ENCODE measurements at regions not wholly inside any gene's neighbourhood (a gene's known extent, or its start where the extent isn't known, plus 50 kb on each side); places are given as distances from the start of the nearest gene placed in this dataset.

DNA sequence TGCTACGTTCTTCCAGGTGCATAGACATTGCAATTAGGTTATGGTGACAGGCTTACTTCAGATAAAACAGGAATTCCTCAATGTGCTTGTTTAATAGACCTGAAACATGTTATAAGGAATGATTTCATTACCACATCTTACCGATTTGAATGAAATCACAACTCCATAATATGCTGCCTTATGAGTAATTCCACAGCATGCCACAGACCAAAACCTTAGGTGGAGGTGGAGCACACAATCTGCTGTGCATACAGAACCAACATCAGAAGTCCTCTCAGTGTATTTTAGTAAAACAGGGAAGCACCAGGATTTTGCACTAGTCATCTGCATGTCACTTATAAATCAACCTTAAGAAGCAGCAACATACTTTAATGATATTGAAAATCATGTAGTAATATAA, 148.9 kb upstream of the TSHZ2 start:
- H2AFZ ChIP-seq (ENCODE audit: low read length) = no peak overlapping the region
- H3K9ac ChIP-seq (replicated peaks in 1 of 4; ENCODE audit: extremely low read depth in 1 of 4, low read depth in 3 of 4, low read length in 3 of 4) = no peak overlapping the region
- no peak overlapping the region for H3K4me2 ChIP-seq (ENCODE audit: insufficient read depth in 1 of 2, low read depth in 2 of 2, low read length in 2 of 2)
- no peak overlapping the region for H3K4ac ChIP-seq (replicated peaks; ENCODE audit: insufficient read length, low read depth, low read length)
- POLR2A ChIA-PET (ENCODE audit: partially characterized antibody) = no interaction called here
- 92% methylated on average over 2 of the region's 2 CpGs; no CpG with 5 or more reads in 1 of the 2 experiments for WGBS, 2 experiments (ENCODE audit: extremely low coverage in 1 of 2, insufficient coverage in 1 of 2, insufficient read length in 1 of 2, insufficient replicate concordance in 2 of 2, low coverage in 1 of 2, low lambda C conversion rate in 2 of 2, missing lambda C conversion rate in 1 of 2)
- H3K79me1 ChIP-seq (ENCODE audit: low read depth, low read length) = no peaks in the 10 kb centered on the region
- no peak overlapping the region for H3K18ac ChIP-seq (ENCODE audit: extremely low read depth, low read length)
- no peaks in the 10 kb centered on the region for H3K36me3 ChIP-seq (ENCODE audit: control insufficient read depth in 2 of 4, insufficient read depth in 4 of 4, low read length in 3 of 4)
- H2AK5ac ChIP-seq (ENCODE audit: low read depth, low read length) = no peak overlapping the region
- no peaks in the 10 kb centered on the region for H3K79me2 ChIP-seq (ENCODE audit: control insufficient read depth in 1 of 2, insufficient read depth in 2 of 2, low read length in 2 of 2)
- H2BK20ac ChIP-seq (ENCODE audit: low read length) = no peak overlapping the region
- TF ChIP-seq SIN3A (conservative IDR thresholded peaks at IDR 0.05 in 1 of 2, IDR thresholded peaks at IDR 0.05 in 1 of 2; ENCODE audit: low read depth in 1 of 2, low read length in 2 of 2) = no peak
- no peak for TF ChIP-seq TCF12 (IDR thresholded peaks at IDR 0.05; ENCODE audit: low read depth, low read length)
- no peak for TF ChIP-seq TEAD4 (IDR thresholded peaks at IDR 0.05; ENCODE audit: low read depth, low read length)
- TF ChIP-seq CBX8 (IDR thresholded peaks at IDR 0.05; ENCODE audit: borderline replicate concordance, low read depth, low read length) = no peak
- TF ChIP-seq, protein P1, sequence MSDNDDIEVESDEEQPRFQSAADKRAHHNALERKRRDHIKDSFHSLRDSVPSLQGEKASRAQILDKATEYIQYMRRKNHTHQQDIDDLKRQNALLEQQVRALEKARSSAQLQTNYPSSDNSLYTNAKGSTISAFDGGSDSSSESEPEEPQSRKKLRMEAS (IDR thresholded peaks at IDR 0.05) = no peak
- TF ChIP-seq NANOG (IDR thresholded peaks at IDR 0.05; ENCODE audit: insufficient read depth, low read depth, low read length, poor library complexity, severe bottlenecking) = no peak
- no peak for TF ChIP-seq TAF1 (IDR thresholded peaks at IDR 0.05; ENCODE audit: low read depth, low read length)
- TF ChIP-seq CEBPB (IDR thresholded peaks at IDR 0.05; ENCODE audit: low read depth, low read length) = no peak
- TF ChIP-seq, protein P2, sequence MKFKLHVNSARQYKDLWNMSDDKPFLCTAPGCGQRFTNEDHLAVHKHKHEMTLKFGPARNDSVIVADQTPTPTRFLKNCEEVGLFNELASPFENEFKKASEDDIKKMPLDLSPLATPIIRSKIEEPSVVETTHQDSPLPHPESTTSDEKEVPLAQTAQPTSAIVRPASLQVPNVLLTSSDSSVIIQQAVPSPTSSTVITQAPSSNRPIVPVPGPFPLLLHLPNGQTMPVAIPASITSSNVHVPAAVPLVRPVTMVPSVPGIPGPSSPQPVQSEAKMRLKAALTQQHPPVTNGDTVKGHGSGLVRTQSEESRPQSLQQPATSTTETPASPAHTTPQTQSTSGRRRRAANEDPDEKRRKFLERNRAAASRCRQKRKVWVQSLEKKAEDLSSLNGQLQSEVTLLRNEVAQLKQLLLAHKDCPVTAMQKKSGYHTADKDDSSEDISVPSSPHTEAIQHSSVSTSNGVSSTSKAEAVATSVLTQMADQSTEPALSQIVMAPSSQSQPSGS (IDR thresholded peaks at IDR 0.05; ENCODE audit: low read length) = no peak
- TF ChIP-seq BCL11A (IDR thresholded peaks at IDR 0.05; ENCODE audit: low read depth in 2 of 2, low read length in 2 of 2) = no peak
- no peak for TF ChIP-seq RXRA (IDR thresholded peaks at IDR 0.05; ENCODE audit: insufficient read depth, low read depth, low read length)
- no peak for TF ChIP-seq CREB1 (IDR thresholded peaks at IDR 0.05)
- CTCF ChIA-PET (ENCODE audit: partially characterized antibody) = interaction anchor here (0.8 kb wide), 1 partner anchor 541 kb away, joined by 3 read pairs; no protein-coding TSS in a partner anchor
- H2BK12ac ChIP-seq (ENCODE audit: low read depth, low read length) = no peak overlapping the region
- H4K5ac ChIP-seq (ENCODE audit: insufficient read length, low read depth, low read length) = no peak overlapping the region
- no peaks in the 10 kb centered on the region for H3K23me2 ChIP-seq (ENCODE audit: low read depth, low read length)
- H4K8ac ChIP-seq (ENCODE audit: extremely low read depth, insufficient read depth, low read length) = no peak overlapping the region
- no peak overlapping the region for H3K27ac ChIP-seq (ENCODE audit: low read depth, low read length)
- no peaks in the 10 kb centered on the region for H3K4me1 ChIP-seq (replicated peaks in 1 of 4; ENCODE audit: control insufficient read depth in 3 of 4, insufficient read depth in 4 of 4, low read length in 3 of 4)
- DNase-seq (ENCODE audit: low read depth in 1 of 2, low spot score in 2 of 2) (no peak), FAIRE-seq (no peak)
- H2BK120ac ChIP-seq (replicated peaks; ENCODE audit: low read depth, low read length) = no peak overlapping the region
- no peak overlapping the region for H3K14ac ChIP-seq (ENCODE audit: insufficient read length)
- no peaks in the 10 kb centered on the region for H3K27me3 ChIP-seq (replicated peaks in 1 of 4; ENCODE audit: control insufficient read depth in 3 of 4, extremely low read depth in 1 of 4, insufficient read depth in 3 of 4, low read length in 3 of 4)
- no peak overlapping the region for H3K4me3 ChIP-seq (ENCODE audit: extremely low read depth in 1 of 4, insufficient read depth in 2 of 4, low read depth in 3 of 4, low read length in 4 of 4)
- no peak overlapping the region for H2BK15ac ChIP-seq (ENCODE audit: low read length)
- no peak overlapping the region for H3K23ac ChIP-seq (ENCODE audit: insufficient read length)
- no peaks in the 10 kb centered on the region for H3K9me3 ChIP-seq (ENCODE audit: insufficient read depth in 2 of 2, low read depth in 1 of 2, low read length in 1 of 2)
- H4K91ac ChIP-seq (replicated peaks; ENCODE audit: insufficient read length, low read length) = no peak overlapping the region
- H2BK5ac ChIP-seq (ENCODE audit: low read depth, low read length) = no peak overlapping the region
- H4K20me1 ChIP-seq (replicated peaks in 1 of 2; ENCODE audit: control insufficient read depth in 1 of 2, insufficient read depth in 2 of 2, low read length in 2 of 2) = no peaks in the 10 kb centered on the region
- H3K56ac ChIP-seq (replicated peaks; ENCODE audit: insufficient read length, low read depth, low read length) = no peak overlapping the region

Data from H1 (cell line).